ENCODE measurements at regions not wholly inside any gene's neighbourhood (a gene's known extent, or its start where the extent isn't known, plus 50 kb on each side); places are given as distances from the start of the nearest gene placed in this dataset.

DNA sequence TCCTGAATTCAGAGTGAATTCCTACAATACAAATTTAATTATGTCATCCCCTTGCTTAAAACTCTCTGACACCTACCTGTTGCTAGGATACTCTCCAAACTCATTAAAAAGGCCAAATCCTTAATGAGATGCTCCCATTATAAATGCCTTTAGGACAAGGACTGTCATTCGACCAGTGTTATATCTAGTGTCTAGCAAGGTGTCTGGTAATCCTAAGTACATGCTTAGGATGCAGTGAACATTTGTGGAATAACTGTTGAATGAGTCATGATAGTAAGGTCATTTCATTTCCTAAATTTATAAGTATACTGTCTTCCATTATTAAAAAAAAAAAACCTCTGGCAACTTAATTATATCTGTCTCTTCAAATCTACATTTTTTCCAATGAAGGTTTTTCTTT, 588.9 kb upstream of the NRXN1 start:
- TF ChIP-seq, protein P1, sequence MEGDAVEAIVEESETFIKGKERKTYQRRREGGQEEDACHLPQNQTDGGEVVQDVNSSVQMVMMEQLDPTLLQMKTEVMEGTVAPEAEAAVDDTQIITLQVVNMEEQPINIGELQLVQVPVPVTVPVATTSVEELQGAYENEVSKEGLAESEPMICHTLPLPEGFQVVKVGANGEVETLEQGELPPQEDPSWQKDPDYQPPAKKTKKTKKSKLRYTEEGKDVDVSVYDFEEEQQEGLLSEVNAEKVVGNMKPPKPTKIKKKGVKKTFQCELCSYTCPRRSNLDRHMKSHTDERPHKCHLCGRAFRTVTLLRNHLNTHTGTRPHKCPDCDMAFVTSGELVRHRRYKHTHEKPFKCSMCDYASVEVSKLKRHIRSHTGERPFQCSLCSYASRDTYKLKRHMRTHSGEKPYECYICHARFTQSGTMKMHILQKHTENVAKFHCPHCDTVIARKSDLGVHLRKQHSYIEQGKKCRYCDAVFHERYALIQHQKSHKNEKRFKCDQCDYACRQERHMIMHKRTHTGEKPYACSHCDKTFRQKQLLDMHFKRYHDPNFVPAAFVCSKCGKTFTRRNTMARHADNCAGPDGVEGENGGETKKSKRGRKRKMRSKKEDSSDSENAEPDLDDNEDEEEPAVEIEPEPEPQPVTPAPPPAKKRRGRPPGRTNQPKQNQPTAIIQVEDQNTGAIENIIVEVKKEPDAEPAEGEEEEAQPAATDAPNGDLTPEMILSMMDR (IDR thresholded peaks at IDR 0.05) = no peak
- no peak for TF ChIP-seq POLR2A (IDR thresholded peaks at IDR 0.05)
- TF ChIP-seq EP300 (IDR thresholded peaks at IDR 0.05; ENCODE audit: low read depth) = no peak

Data from transverse colon (tissue), 3 donors.